ENCODE measurements at regions not wholly inside any gene's neighbourhood (a gene's known extent, or its start where the extent isn't known, plus 50 kb on each side); places are given as distances from the start of the nearest gene placed in this dataset.

DNA sequence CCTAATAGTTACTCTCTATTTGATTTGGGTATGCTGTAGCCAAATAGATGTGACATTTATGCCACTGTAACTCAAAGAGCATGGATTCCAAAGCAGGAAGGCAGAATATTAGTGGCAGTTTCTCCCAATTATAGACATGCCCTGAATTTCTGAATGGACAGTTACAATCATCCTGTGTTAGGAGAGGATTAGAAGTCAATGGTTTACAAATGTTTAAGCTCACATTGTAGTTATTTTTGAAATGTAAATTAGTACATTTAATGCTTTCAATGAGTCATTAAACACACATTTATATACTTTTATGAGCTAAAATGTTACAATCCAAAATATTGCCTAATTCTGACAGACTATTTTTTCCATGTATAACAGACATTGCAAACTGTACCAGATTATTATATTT is 62.3 kb upstream of the CDH18 start:
- Histone ChIP-seq H3K27ac (ENCODE audit: low read depth in 2 of 2, low read length in 2 of 2) (no peak overlapping the region), H3K27me3 (ENCODE audit: control insufficient read depth, insufficient read depth, low read length) (no peaks in the 10 kb centered on the region), H3K9me3 (ENCODE audit: control insufficient read depth in 2 of 3, insufficient read depth in 1 of 3, low read length in 3 of 3) (no peaks in the 10 kb centered on the region), H3K9ac (ENCODE audit: low read length in 3 of 3) (no peak overlapping the region), H3K36me3 (ENCODE audit: control insufficient read depth in 2 of 3, insufficient read depth in 3 of 3, low read length in 3 of 3) (no peaks in the 10 kb centered on the region), H3K4me3 (ENCODE audit: low read length in 3 of 3) (no peak overlapping the region), H3K4me1 (ENCODE audit: control insufficient read depth in 2 of 3, insufficient read depth in 2 of 3, low read depth in 1 of 3, low read length in 3 of 3) (no peaks in the 10 kb centered on the region)
- DNase-seq (no peak), FAIRE-seq (no peak)
- TF ChIP-seq CTCF (IDR thresholded peaks at IDR 0.05; ENCODE audit: borderline replicate concordance, extremely low read depth, insufficient read depth) = no peak
- intact Hi-C loops (cut with DNase I) = no loop called here

DNA sequence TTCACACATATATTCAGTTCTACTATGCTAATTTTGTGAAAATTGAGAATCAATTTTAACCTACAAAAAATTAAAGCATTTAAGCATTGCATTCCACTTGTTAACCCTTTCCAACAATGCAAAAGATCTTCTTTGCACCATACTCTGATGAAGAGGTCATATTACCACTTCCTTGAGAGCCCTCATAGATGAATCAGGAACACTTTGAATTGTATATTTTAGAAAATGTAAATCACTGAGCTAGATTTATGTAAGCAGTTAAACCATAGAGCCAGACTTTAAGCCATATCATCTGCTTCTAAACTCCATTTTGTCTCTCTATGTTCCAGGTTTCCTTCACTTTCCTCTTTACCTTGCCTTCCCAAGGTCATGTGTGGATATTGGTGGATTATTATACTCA is 56.5 kb upstream of the CDH18 start:
- Histone ChIP-seq H3K27me3 (ENCODE audit: control insufficient read depth, insufficient read depth, low read length) (no peaks in the 10 kb centered on the region), H3K4me1 (ENCODE audit: control insufficient read depth in 2 of 3, insufficient read depth in 2 of 3, low read depth in 1 of 3, low read length in 3 of 3) (no peaks in the 10 kb centered on the region), H3K9ac (ENCODE audit: low read length in 3 of 3) (no peak overlapping the region), H3K36me3 (ENCODE audit: control insufficient read depth in 2 of 3, insufficient read depth in 3 of 3, low read length in 3 of 3) (no peaks in the 10 kb centered on the region), H3K4me3 (ENCODE audit: low read length in 3 of 3) (no peak overlapping the region), H3K9me3 (ENCODE audit: control insufficient read depth in 2 of 3, insufficient read depth in 1 of 3, low read length in 3 of 3) (no peaks in the 10 kb centered on the region), H3K27ac (ENCODE audit: low read depth in 2 of 2, low read length in 2 of 2) (no peak overlapping the region)
- DNase-seq (no peak), FAIRE-seq (no peak)
- no peak for TF ChIP-seq CTCF (IDR thresholded peaks at IDR 0.05; ENCODE audit: borderline replicate concordance, extremely low read depth, insufficient read depth)
- intact Hi-C loops (cut with DNase I) = no loop called here

- no peaks in the 10 kb centered on the region for H3K9me3 ChIP-seq (ENCODE audit: control insufficient read depth in 2 of 3, insufficient read depth in 1 of 3, low read length in 3 of 3)
- H3K4me3 ChIP-seq (ENCODE audit: low read length in 3 of 3) = no peak overlapping the region
- no peak overlapping the region for H3K27ac ChIP-seq (ENCODE audit: low read depth in 2 of 2, low read length in 2 of 2)
- FAIRE-seq (no peak), DNase-seq (no peak)
- H3K4me1 ChIP-seq (ENCODE audit: control insufficient read depth in 2 of 3, insufficient read depth in 2 of 3, low read depth in 1 of 3, low read length in 3 of 3) = no peaks in the 10 kb centered on the region
- H3K27me3 ChIP-seq (ENCODE audit: control insufficient read depth, insufficient read depth, low read length) = no peaks in the 10 kb centered on the region
- no peak for TF ChIP-seq CTCF (IDR thresholded peaks at IDR 0.05; ENCODE audit: borderline replicate concordance, extremely low read depth, insufficient read depth)
- H3K9ac ChIP-seq (ENCODE audit: low read length in 3 of 3) = no peak overlapping the region
- intact Hi-C loops (cut with DNase I) = no loop called here
- no peaks in the 10 kb centered on the region for H3K36me3 ChIP-seq (ENCODE audit: control insufficient read depth in 2 of 3, insufficient read depth in 3 of 3, low read length in 3 of 3)
Measured at GRCh38 chr5:20041326-20042274, 53.6 kb upstream of the CDH18 start.

Data from kidney (tissue), 13 donors.